Spleen (tissue), 11 donors: ENCODE measurements at regions not wholly inside any gene's neighbourhood (a gene's known extent, or its start where the extent isn't known, plus 50 kb on each side); places are given as distances from the start of the nearest gene placed in this dataset.
"Not testable (repeated sequence)": the region's sequence is repeated elsewhere in the genome, so short reads cannot be mapped to it uniquely, and the experiment has no call there.

ENCODE experiments used
- DNase-seq: peaks from one replicate; pipeline ENCODE4 v3.0.0-alpha.2; 2020
- H3K27ac ChIP-seq, 8 donors: fragments of 200-600 bp; sonication (generic) in 7 of 8; 1 replicate in 4 of 8; 2 replicates in 4 of 8; pipeline versions ENCODE4 v1.5.0 to v1.8.0; 2016 to 2021; ENCODE audit warnings: inconsistent platforms in 4 of 8, mild to moderate bottlenecking in 4 of 8, moderate library complexity in 1 of 8
- H3K27me3 ChIP-seq, 7 donors: fragments of 200-600 bp; sonication (generic) in 6 of 7; replicated peaks in 1 of 7; 1 replicate in 4 of 7; 2 replicates in 3 of 7; pipeline versions ENCODE4 v1.5.0 to v1.8.0; 2016 to 2021; ENCODE audit warnings: inconsistent platforms in 3 of 7, mild to moderate bottlenecking in 1 of 7
- H3K36me3 ChIP-seq, 6 donors: fragments of 200-600 bp; sonication (generic) in 5 of 6; 1 replicate in 4 of 6; 2 replicates in 2 of 6; pipeline versions ENCODE4 v1.5.0 to v1.8.0; 2016 to 2021; ENCODE audit warnings: inconsistent platforms in 2 of 6
- H3K4me1 ChIP-seq, 6 donors: fragments of 200-600 bp; sonication (generic) in 5 of 6; 1 replicate in 3 of 6; 2 replicates in 3 of 6; pipeline versions ENCODE4 v1.5.0 to v1.8.0; 2016 to 2021; ENCODE audit warnings: inconsistent platforms in 3 of 6
- H3K4me3 ChIP-seq, 8 donors: fragments of 200-600 bp; sonication (generic) in 7 of 8; 1 replicate in 4 of 8; 2 replicates in 4 of 8; pipeline versions ENCODE4 v1.5.0 to v1.8.0; 2016 to 2021; ENCODE audit warnings: inconsistent platforms in 4 of 8, mild to moderate bottlenecking in 4 of 8, moderate library complexity in 2 of 8
- H3K9me3 ChIP-seq, 8 donors: fragments of 200-600 bp; sonication (generic) in 7 of 8; 1 replicate in 4 of 8; 2 replicates in 4 of 8; pipeline versions ENCODE4 v1.5.0 to v1.8.0; 2016 to 2021; ENCODE audit warnings: inconsistent platforms in 4 of 8
- WGBS, 5 donors: extraction: QIAGEN DNeasy Blood & Tissue Kit in 3 of 5; methylation state at CpG; one replicate each; pipeline versions ENCODE4 v1.1.5 to v1.1.7; 2013 to 2018; 5-methylcytosine and 5-hydroxymethylcytosine counted together
- intact Hi-C: fragments of 100-400 bp; cut with DNase I; formaldehyde crosslinking; loops from one replicate; pipeline ENCODE4 v1.15.0; 2023; ENCODE audit warnings: low total_unique reads
- donor health status: healthy with polysubstance abuse.
- donor health status: DM: no; HTN: no; CAD: no; lungs with moderate emphysema.
- donor health status: DM: no; HTN: no; CAD: no.
- donor health status: Bipolar disorder and iron deficiency.
- donor health status: healthy.
- donor health status: DM: no; HTN: no; CAD: no.
- donor health status: DM: yes; HTN: yes; CAD: no.

- DNase-seq, H3K4me1 ChIP-seq, H3K4me3 ChIP-seq, H3K36me3 ChIP-seq, H3K27me3 ChIP-seq, H3K9me3 ChIP-seq, intact Hi-C loops, H3K27ac ChIP-seq: not testable (repeated sequence)
- 20 to 50% (median 42%) methylated on average over 1 of the region's 1 CpG; no CpG with 5 or more reads in 2 of the 5 donors for WGBS, 5 donors
Observed at GRCh38 chrX:92081250-92081649, 302.1 kb downstream of the PCDH11X start.

DNA sequence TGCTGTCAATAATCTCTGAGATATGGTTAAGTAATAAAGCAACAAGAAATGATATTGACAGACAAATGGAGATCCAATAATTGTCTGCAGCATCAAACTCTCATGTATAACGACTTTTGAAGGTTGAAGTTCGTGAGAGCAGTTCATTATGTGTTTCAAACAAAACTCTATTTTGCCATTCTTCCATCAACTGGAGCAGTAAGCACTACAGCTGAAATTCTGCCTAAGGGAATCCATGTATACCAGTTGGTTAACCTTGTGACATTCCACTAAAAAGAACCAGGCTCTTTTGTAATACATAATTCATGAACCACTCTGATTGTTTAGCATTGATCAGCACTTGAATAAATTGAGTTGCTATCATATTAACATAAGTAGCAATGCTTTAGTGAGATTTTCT, 311.6 kb downstream of the PCDH11X start:
- H3K4me3 ChIP-seq, H3K4me1 ChIP-seq, DNase-seq, intact Hi-C loops, H3K36me3 ChIP-seq, H3K27me3 ChIP-seq, H3K9me3 ChIP-seq, H3K27ac ChIP-seq: not testable (repeated sequence)
- 38 to 78% (median 41%) methylated on average over 2 of the region's 2 CpGs for WGBS, 5 donors

GRCh38 chrX:92098136-92098535, 319.0 kb downstream of the PCDH11X start:
- H3K9me3 ChIP-seq, DNase-seq, H3K4me3 ChIP-seq, H3K27ac ChIP-seq, intact Hi-C loops, H3K27me3 ChIP-seq, H3K36me3 ChIP-seq, H3K4me1 ChIP-seq: not testable (repeated sequence)
- WGBS, 5 donors = 73 to 88% (median 79%) methylated on average over 2 of the region's 2 CpGs

- H3K4me3 ChIP-seq, H3K4me1 ChIP-seq, intact Hi-C loops, H3K27ac ChIP-seq, DNase-seq, H3K36me3 ChIP-seq, H3K27me3 ChIP-seq, H3K9me3 ChIP-seq: not testable (repeated sequence)
- WGBS, 5 donors = 59 to 80% (median 67%) methylated on average over 6 to 7 of the region's 7 CpGs
Observed at GRCh38 chrX:92100095-92100494, 320.9 kb downstream of the PCDH11X start.

- H3K4me1 ChIP-seq, H3K27ac ChIP-seq, intact Hi-C loops, DNase-seq, H3K36me3 ChIP-seq, H3K4me3 ChIP-seq, H3K9me3 ChIP-seq, H3K27me3 ChIP-seq: not testable (repeated sequence)
- 42 to 90% (median 63%) methylated on average over 2 to 3 of the region's 3 CpGs for WGBS, 5 donors
Observed at GRCh38 chrX:92105693-92106092, 326.5 kb downstream of the PCDH11X start.

- H3K4me3 ChIP-seq, H3K4me1 ChIP-seq, H3K27me3 ChIP-seq, H3K36me3 ChIP-seq, H3K9me3 ChIP-seq, H3K27ac ChIP-seq, intact Hi-C loops, DNase-seq: not testable (repeated sequence)
- WGBS, 5 donors = 10 to 22% (median 15%) methylated on average over 1 of the region's 1 CpG
Observed at GRCh38 chrX:92106671-92107070, 327.5 kb downstream of the PCDH11X start.

GRCh38 chrX:92110410-92110911, 331.3 kb downstream of the PCDH11X start:
- H3K27ac ChIP-seq, DNase-seq, H3K4me3 ChIP-seq, intact Hi-C loops, H3K36me3 ChIP-seq, H3K9me3 ChIP-seq, H3K27me3 ChIP-seq, H3K4me1 ChIP-seq: not testable (repeated sequence)
- WGBS, 5 donors = 32 to 60% (median 38%) methylated on average over 2 to 4 of the region's 4 CpGs

DNA sequence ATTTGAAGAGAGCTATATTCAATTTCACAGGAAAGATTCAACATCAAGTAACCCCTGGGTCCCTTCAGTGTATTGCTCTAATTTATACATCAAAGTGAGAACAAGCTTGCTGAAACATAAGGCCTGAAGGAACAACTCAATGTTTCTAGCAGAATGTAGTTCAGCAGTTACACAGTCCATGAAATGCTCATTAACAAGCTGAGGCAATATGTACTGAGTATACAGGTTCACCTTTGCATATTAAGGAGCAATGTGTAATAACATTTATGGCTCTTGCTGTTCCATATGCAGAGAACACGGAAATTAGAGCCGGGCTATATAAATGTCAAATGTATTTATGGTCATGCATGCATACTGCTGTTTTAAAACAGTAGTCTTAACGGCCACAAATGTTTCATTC, 338.5 kb downstream of the PCDH11X start:
- H3K36me3 ChIP-seq, H3K27me3 ChIP-seq, H3K4me3 ChIP-seq, intact Hi-C loops, H3K27ac ChIP-seq, DNase-seq, H3K9me3 ChIP-seq, H3K4me1 ChIP-seq: not testable (repeated sequence)
- 68 to 85% (median 78%) methylated on average over 3 of the region's 3 CpGs for WGBS, 5 donors

- H3K4me3 ChIP-seq, intact Hi-C loops, H3K36me3 ChIP-seq, H3K4me1 ChIP-seq, DNase-seq, H3K27me3 ChIP-seq, H3K9me3 ChIP-seq, H3K27ac ChIP-seq: not testable (repeated sequence)
- WGBS, 5 donors = 91 to 100% (median 93%) methylated on average over 3 to 8 of the region's 8 CpGs; no CpG with 5 or more reads in 1 of the 5 donors
Observed at GRCh38 chrX:92163035-92163434, 383.9 kb downstream of the PCDH11X start.
